Right lobe of liver (tissue), 6 donors: ENCODE measurements at regions not wholly inside any gene's neighbourhood (a gene's known extent, or its start where the extent isn't known, plus 50 kb on each side); places are given as distances from the start of the nearest gene placed in this dataset.
"Not testable (repeated sequence)": the region's sequence is repeated elsewhere in the genome, so short reads cannot be mapped to it uniquely, and the experiment has no call there.

Source experiments
- ATAC-seq, 4 donors: fragments of 200-7000 bp; cut with Tn5 transposase; one replicate each; pipeline ENCODE4 v1.9.1; 2020; ENCODE audit warnings: mild to moderate bottlenecking in 4 of 4, moderate library complexity in 4 of 4
- DNase-seq, 3 donors: peaks; one replicate each; pipeline ENCODE4 v3.0.0-alpha.2; 2020
- H3K27ac ChIP-seq, 3 donors: fragments of 200-600 bp; one replicate each; pipeline ENCODE4 v1.8.0; 2022
- H3K27me3 ChIP-seq, 2 donors: fragments of 200-600 bp; one replicate each; pipeline ENCODE4 v1.8.0; 2022
- H3K36me3 ChIP-seq, 4 donors: fragments of 200-600 bp; sonication (generic) in 1 of 4; one replicate each; pipeline versions ENCODE4 v1.5.1 to v1.8.0; 2017 to 2022; ENCODE audit warnings: control low read depth in 1 of 4
- H3K4me1 ChIP-seq, 4 donors: fragments of 200-600 bp; sonication (generic) in 1 of 4; one replicate each; pipeline versions ENCODE4 v1.5.1 to v1.8.0; 2017 to 2022; ENCODE audit warnings: control low read depth in 1 of 4
- H3K4me3 ChIP-seq, 3 donors: fragments of 200-600 bp; one replicate each; pipeline ENCODE4 v1.8.0; 2022
- H3K9me3 ChIP-seq, 4 donors: fragments of 200-600 bp; sonication (generic) in 1 of 4; one replicate each; pipeline versions ENCODE4 v1.5.1 to v1.8.0; 2017 to 2022; ENCODE audit warnings: control low read depth in 1 of 4
- POLR2A ChIP-seq: fragments of 450-650 bp; IDR thresholded peaks from one replicate; pipeline ENCODE4 v1.6.1; 2017; ENCODE audit warnings: antibody characterized with exemption, mild to moderate bottlenecking
- WGBS: methylation state at CpG from one replicate; pipeline ENCODE4 v1.1.6; 2018; ENCODE audit warnings: low coverage, low lambda C conversion rate; ENCODE audit not compliant: insufficient coverage; ENCODE audit errors: missing lambda C conversion rate; 5-methylcytosine and 5-hydroxymethylcytosine counted together
- intact Hi-C, 2 donors: fragments of 100-400 bp; cut with DNase I; formaldehyde crosslinking; loops; one replicate each; pipeline versions ENCODE4 v1.11.2 to v1.14.1; 2022
- TF ChIP-seq, protein P1 (sequence below), 4 donors: fragments of 200-600 bp in 3 of 4; fragments of 450-650 bp in 1 of 4; IDR thresholded peaks; one replicate each; pipeline versions ENCODE4 v1.5.1 to v1.8.0; 2016 to 2022; ENCODE audit warnings: antibody characterized with exemption in 4 of 4, mild to moderate bottlenecking in 2 of 4
- donor health status: DM: no; HTN: yes; CAD: no.
- donor health status: DM: no; HTN: no; CAD: no.
- donor health status: DM: no; HTN: no; CAD: no.
- donor health status: DM: no; HTN: yes; CAD: no.
- donor health status: DM: no; HTN: yes; CAD: no.

GRCh38 chr2:175601969-175602368, 400.1 kb downstream of the LNPK start:
- no peaks in the 10 kb centered on the region for H3K27me3 ChIP-seq
- DNase-seq (no peak), ATAC-seq (no peak)
- 73% methylated on average over 1 of the region's 1 CpG for WGBS
- H3K27ac ChIP-seq: no peak overlapping the region
- no peak for TF ChIP-seq POLR2A
- TF ChIP-seq, protein P1, sequence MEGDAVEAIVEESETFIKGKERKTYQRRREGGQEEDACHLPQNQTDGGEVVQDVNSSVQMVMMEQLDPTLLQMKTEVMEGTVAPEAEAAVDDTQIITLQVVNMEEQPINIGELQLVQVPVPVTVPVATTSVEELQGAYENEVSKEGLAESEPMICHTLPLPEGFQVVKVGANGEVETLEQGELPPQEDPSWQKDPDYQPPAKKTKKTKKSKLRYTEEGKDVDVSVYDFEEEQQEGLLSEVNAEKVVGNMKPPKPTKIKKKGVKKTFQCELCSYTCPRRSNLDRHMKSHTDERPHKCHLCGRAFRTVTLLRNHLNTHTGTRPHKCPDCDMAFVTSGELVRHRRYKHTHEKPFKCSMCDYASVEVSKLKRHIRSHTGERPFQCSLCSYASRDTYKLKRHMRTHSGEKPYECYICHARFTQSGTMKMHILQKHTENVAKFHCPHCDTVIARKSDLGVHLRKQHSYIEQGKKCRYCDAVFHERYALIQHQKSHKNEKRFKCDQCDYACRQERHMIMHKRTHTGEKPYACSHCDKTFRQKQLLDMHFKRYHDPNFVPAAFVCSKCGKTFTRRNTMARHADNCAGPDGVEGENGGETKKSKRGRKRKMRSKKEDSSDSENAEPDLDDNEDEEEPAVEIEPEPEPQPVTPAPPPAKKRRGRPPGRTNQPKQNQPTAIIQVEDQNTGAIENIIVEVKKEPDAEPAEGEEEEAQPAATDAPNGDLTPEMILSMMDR (IDR thresholded peaks at IDR 0.05): no peak
- no peak overlapping the region for H3K4me3 ChIP-seq
- intact Hi-C loops: no loop called here
- peaks cover 0 to 6% (median 0%) of the 10 kb centered on the region in 4 donors for H3K4me1 ChIP-seq
- H3K9me3 ChIP-seq: no peaks in the 10 kb centered on the region
- H3K36me3 ChIP-seq: no peaks in the 10 kb centered on the region

DNA sequence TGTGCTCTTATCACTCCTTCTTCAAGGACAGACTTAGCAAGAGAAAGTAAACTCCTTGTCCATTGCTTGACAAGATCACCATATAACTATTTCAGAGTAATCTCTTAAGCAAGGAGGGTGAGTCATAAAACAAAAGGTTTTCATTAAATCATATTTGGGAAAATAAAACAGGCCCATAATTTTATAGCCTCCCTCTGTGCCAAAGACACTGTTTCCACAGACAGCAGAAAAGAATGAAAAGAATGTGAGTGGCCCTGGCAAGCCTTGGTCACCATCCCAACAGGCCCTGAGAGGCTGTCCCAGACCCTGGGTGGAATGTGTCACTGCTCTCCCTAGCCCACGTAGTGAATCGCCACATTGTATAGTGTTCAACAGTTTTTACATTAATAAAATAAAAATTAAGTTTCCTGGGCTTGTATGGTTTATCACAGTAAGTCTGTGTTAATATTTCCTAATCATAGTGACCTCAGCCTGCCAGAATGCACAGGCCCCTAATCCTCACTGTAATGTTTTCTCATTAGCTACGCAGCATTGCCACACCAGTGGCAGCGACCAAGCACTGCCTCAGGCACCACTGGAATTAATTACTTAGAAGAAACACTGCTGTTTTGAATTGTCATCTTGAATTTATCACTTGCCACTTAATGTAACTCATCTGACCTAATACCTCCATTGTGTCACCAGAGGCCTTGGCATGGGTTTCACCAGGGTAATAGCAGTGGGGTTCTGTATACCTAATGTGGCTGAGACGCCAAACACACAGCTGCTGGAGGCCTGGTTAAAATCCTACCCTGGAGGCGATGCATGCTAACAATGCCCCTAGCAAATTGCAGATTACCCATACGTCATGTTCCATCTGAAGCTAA, 401.9 kb downstream of the LNPK start:
- Histone ChIP-seq H3K27ac (no peak overlapping the region), H3K9me3 (no peaks in the 10 kb centered on the region), H3K36me3 (no peaks in the 10 kb centered on the region), H3K4me3 (no peak overlapping the region), H3K4me1 (no peaks in the 10 kb centered on the region), H3K27me3 (no peaks in the 10 kb centered on the region)
- DNase-seq (no peak), ATAC-seq (peak in 1 of 4 donors; percentile 66)
- TF ChIP-seq POLR2A: no peak
- TF ChIP-seq, protein P1 (IDR thresholded peaks at IDR 0.05): no peak
- WGBS: 56% methylated on average over 5 of the region's 7 CpGs
- intact Hi-C loops: no loop called here

DNA sequence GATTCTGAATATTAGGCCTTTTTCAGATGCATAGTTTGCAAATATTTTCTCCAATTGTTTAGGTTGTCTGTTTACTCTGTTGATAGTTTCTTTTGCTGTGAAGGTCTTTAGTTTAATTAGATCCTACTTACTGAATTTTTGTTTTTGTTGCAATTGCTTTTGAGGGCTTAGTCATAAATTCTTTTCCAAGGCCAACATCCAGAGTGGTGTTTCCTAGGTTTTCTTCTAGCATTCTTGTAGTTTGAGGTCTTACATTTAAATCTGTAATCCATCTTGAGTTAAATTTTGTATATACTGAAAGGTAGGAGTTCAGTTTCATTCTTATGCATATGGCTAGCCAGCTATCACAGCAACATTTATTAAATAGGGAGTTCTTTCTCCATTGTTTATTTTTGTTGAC, 404.8 kb downstream of the LNPK start:
- H3K4me3 ChIP-seq: no peak overlapping the region
- TF ChIP-seq POLR2A: no peak
- TF ChIP-seq, protein P1 (IDR thresholded peaks at IDR 0.05): no peak
- H3K36me3 ChIP-seq: no peaks in the 10 kb centered on the region
- DNase-seq (no peak), ATAC-seq (no peak)
- H3K27me3 ChIP-seq: no peaks in the 10 kb centered on the region
- H3K27ac ChIP-seq: no peak overlapping the region
- H3K4me1 ChIP-seq: no peaks in the 10 kb centered on the region
- intact Hi-C loops: no loop called here
- no peaks in the 10 kb centered on the region for H3K9me3 ChIP-seq

GRCh38 chr2:175595139-175595538, 406.9 kb downstream of the LNPK start:
- Histone ChIP-seq H3K36me3 (no peaks in the 10 kb centered on the region), H3K4me1 (no peaks in the 10 kb centered on the region), H3K27me3 (no peaks in the 10 kb centered on the region), H3K4me3 (no peak overlapping the region), H3K9me3 (no peaks in the 10 kb centered on the region), H3K27ac (no peak overlapping the region)
- TF ChIP-seq, protein P1 (IDR thresholded peaks at IDR 0.05): no peak
- TF ChIP-seq POLR2A: no peak
- WGBS: 67% methylated on average over 4 of the region's 4 CpGs
- intact Hi-C loops: no loop called here
- no peak for ATAC-seq
- no peak for DNase-seq

GRCh38 chr2:175593686-175594525, 408.2 kb downstream of the LNPK start:
- H3K36me3 ChIP-seq, ATAC-seq, H3K27ac ChIP-seq, intact Hi-C loops, H3K9me3 ChIP-seq, DNase-seq, H3K4me1 ChIP-seq, H3K27me3 ChIP-seq: not testable (repeated sequence)
- 71% methylated on average over 4 of the region's 32 CpGs for WGBS
- H3K4me3 ChIP-seq: peak overlapping the region in 1 of 3 donors; percentile 35

GRCh38 chr2:175588213-175588612, 406.7 kb upstream of the ATP5MC3 start:
- ATAC-seq, intact Hi-C loops, DNase-seq: not testable (repeated sequence)

More at GRCh38 chr2:175588213-175588612, 406.7 kb upstream of the ATP5MC3 start:
- not testable (repeated sequence) for H3K27me3 ChIP-seq, H3K9me3 ChIP-seq, H3K36me3 ChIP-seq, H3K4me3 ChIP-seq, H3K4me1 ChIP-seq, H3K27ac ChIP-seq
- WGBS: no CpG with 5 or more reads among the region's 1 CpG
